NCI-H2107 treated with DMSO at 0.1 percent for 48 hours (cell line): ENCODE measurements at regions not wholly inside any gene's neighbourhood (a gene's known extent, or its start where the extent isn't known, plus 50 kb on each side); places are given as distances from the start of the nearest gene placed in this dataset.

Source experiments
- DNase-seq: peaks from one replicate; lab custom pipeline; 2025; ENCODE audit not compliant: unreplicated experiment; lab: John Stamatoyannopoulos, UW

- DNase-seq, result no peak
Observed at GRCh38 chr2:220654322-220654721, 917.8 kb downstream of the EPHA4 start.

GRCh38 chr2:220660277-220661145, 911.6 kb downstream of the EPHA4 start:
- DNase-seq, result peak; percentile 44

- no peak for DNase-seq
Observed at GRCh38 chr2:220662431-220662830, 909.7 kb downstream of the EPHA4 start.

GRCh38 chr2:220663065-220663464, 909.0 kb downstream of the EPHA4 start:
- no peak for DNase-seq

GRCh38 chr2:220664272-220665107, 907.6 kb downstream of the EPHA4 start:
- DNase-seq, result no peak

GRCh38 chr2:220665108-220665471, 907.0 kb downstream of the EPHA4 start:
- DNase-seq, result peak; percentile 65

- no peak for DNase-seq
Observed at GRCh38 chr2:220669324-220669723, 902.8 kb downstream of the EPHA4 start.

- DNase-seq, result peak; percentile 95
Observed at GRCh38 chr2:220670511-220670910, 901.6 kb downstream of the EPHA4 start.

GRCh38 chr2:220673151-220673874, 898.8 kb downstream of the EPHA4 start:
- DNase-seq, result no peak

- DNase-seq, result no peak
Observed at GRCh38 chr2:220674033-220674432, 898.1 kb downstream of the EPHA4 start.

- DNase-seq, result no peak
Observed at GRCh38 chr2:220676695-220677094, 895.4 kb downstream of the EPHA4 start.

- no peak for DNase-seq
Observed at GRCh38 chr2:220678943-220679342, 893.2 kb downstream of the EPHA4 start.

- no peak for DNase-seq
Observed at GRCh38 chr2:220682616-220683015, 889.5 kb downstream of the EPHA4 start.

GRCh38 chr2:220684099-220684498, 888.0 kb downstream of the EPHA4 start:
- DNase-seq, result no peak

- DNase-seq, result peak; percentile 49
Observed at GRCh38 chr2:220687231-220687843, 884.8 kb downstream of the EPHA4 start.

GRCh38 chr2:220695397-220696279, 876.5 kb downstream of the EPHA4 start:
- DNase-seq, result no peak

- DNase-seq, result no peak
Observed at GRCh38 chr2:220696280-220696669, 875.8 kb downstream of the EPHA4 start.

- no peak for DNase-seq
Observed at GRCh38 chr2:220697011-220697410, 875.1 kb downstream of the EPHA4 start.

GRCh38 chr2:220701115-220701514, 871.0 kb downstream of the EPHA4 start:
- no peak for DNase-seq

GRCh38 chr2:220703279-220703678, 868.8 kb downstream of the EPHA4 start:
- DNase-seq, result no peak
